ENCODE measurements at regions not wholly inside any gene's neighbourhood (a gene's known extent, or its start where the extent isn't known, plus 50 kb on each side); places are given as distances from the start of the nearest gene placed in this dataset.

DNA sequence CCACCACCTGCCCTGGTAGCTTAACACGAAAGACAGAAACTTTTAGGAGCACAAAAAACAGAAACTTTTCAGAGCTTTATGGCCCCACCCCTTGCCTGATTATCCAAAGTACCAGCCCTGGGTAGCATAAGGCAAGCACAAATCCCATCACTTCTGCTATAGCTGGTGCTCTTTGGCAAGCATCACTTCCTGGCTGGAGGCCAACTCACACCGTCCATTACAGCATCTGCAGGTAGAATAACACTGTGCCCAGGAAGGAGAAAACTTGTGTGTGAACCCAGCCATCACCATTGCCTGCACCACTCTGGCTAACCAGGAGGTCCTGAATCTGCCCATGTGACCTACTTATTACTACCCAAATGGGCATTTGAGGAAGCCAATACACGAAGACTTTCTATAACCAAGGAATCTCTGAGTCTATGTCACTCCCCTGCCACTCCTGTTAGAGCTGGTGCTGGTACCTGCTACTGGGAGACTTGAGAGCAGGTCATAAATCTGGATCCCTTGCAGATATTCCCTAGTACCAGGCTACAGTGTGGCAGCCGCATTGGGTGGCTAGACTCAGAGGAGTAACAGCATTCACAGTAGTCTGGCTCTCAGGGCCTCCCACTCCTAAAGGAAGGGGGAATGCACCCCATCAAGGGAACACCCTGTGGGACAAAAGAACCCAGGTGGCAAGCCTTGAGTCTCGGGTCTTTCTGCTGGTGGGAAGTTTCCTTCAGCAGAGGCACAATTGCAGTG is 73.3 kb upstream of the AKAP13 start:
- no peak for DNase-seq (ENCODE audit: low spot score)
- in situ Hi-C loops (cut with MboI; ENCODE audit: low sequenced_read_pairs, unreplicated experiment), result loop anchor here (25.0 kb wide), 2 partner anchors 180 to 405 kb away; no protein-coding TSS in a partner anchor
- TF ChIP-seq, protein P1, sequence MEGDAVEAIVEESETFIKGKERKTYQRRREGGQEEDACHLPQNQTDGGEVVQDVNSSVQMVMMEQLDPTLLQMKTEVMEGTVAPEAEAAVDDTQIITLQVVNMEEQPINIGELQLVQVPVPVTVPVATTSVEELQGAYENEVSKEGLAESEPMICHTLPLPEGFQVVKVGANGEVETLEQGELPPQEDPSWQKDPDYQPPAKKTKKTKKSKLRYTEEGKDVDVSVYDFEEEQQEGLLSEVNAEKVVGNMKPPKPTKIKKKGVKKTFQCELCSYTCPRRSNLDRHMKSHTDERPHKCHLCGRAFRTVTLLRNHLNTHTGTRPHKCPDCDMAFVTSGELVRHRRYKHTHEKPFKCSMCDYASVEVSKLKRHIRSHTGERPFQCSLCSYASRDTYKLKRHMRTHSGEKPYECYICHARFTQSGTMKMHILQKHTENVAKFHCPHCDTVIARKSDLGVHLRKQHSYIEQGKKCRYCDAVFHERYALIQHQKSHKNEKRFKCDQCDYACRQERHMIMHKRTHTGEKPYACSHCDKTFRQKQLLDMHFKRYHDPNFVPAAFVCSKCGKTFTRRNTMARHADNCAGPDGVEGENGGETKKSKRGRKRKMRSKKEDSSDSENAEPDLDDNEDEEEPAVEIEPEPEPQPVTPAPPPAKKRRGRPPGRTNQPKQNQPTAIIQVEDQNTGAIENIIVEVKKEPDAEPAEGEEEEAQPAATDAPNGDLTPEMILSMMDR (IDR thresholded peaks at IDR 0.05; ENCODE audit: borderline replicate concordance, control extremely low read depth, extremely low read depth, insufficient read depth, missing control alignments), result no peak

GRCh38 chr15:85307687-85308045 is 72.7 kb upstream of the AKAP13 start:
- TF ChIP-seq, protein P1 (IDR thresholded peaks at IDR 0.05; ENCODE audit: borderline replicate concordance, control extremely low read depth, extremely low read depth, insufficient read depth, missing control alignments), result no peak
- in situ Hi-C loops (cut with MboI; ENCODE audit: low sequenced_read_pairs, unreplicated experiment), result loop anchor here (25.0 kb wide), 2 partner anchors 180 to 405 kb away; no protein-coding TSS in a partner anchor
- DNase-seq (ENCODE audit: low spot score), result no peak

DNA sequence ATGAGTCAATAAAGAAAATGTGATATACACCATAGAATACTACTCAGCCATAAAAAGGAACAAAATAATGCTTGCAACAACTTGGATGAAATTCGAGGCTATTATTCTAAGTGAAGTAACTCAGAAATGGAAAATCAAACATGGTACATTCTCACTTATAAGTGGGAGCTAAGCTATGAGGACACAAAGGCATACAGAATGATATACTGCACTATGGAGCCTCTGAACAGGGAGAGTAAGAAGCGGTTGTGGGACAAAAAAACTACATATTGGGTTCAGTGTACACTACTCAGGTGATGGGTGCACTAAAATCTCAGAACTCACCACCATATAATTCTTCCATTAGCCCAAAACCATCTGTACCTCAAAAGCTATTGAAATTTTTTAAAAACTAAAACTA is 68.8 kb upstream of the AKAP13 start:
- in situ Hi-C loops (cut with MboI; ENCODE audit: low sequenced_read_pairs, unreplicated experiment), result loop anchor here (25.0 kb wide), 2 partner anchors 176 to 401 kb away; no protein-coding TSS in a partner anchor
- no peak for DNase-seq (ENCODE audit: low spot score)
- TF ChIP-seq, protein P1 (IDR thresholded peaks at IDR 0.05; ENCODE audit: borderline replicate concordance, control extremely low read depth, extremely low read depth, insufficient read depth, missing control alignments), result no peak

- TF ChIP-seq, protein P1 (IDR thresholded peaks at IDR 0.05; ENCODE audit: borderline replicate concordance, control extremely low read depth, extremely low read depth, insufficient read depth, missing control alignments), result no peak
- in situ Hi-C loops (cut with MboI; ENCODE audit: low sequenced_read_pairs, unreplicated experiment), result loop anchor here (25.0 kb wide), 2 partner anchors 175 to 400 kb away; no protein-coding TSS in a partner anchor
- peak; percentile 70 for DNase-seq (ENCODE audit: low spot score)
These were observed 67.9 kb upstream of the AKAP13 start for GRCh38 chr15:85312486-85312885.

- TF ChIP-seq, protein P1 (IDR thresholded peaks at IDR 0.05; ENCODE audit: borderline replicate concordance, control extremely low read depth, extremely low read depth, insufficient read depth, missing control alignments), result no peak
- in situ Hi-C loops (cut with MboI; ENCODE audit: low sequenced_read_pairs, unreplicated experiment), result loop anchor here (25.0 kb wide), 2 partner anchors 174 to 399 kb away; no protein-coding TSS in a partner anchor
These were observed 67.5 kb upstream of the AKAP13 start for GRCh38 chr15:85312929-85313331.

GRCh38 chr15:85313339-85313738 is 67.1 kb upstream of the AKAP13 start:
- DNase-seq (ENCODE audit: low spot score), result no peak
- in situ Hi-C loops (cut with MboI; ENCODE audit: low sequenced_read_pairs, unreplicated experiment), result loop anchor here (25.0 kb wide), 2 partner anchors 174 to 399 kb away; no protein-coding TSS in a partner anchor
- TF ChIP-seq, protein P1 (IDR thresholded peaks at IDR 0.05; ENCODE audit: borderline replicate concordance, control extremely low read depth, extremely low read depth, insufficient read depth, missing control alignments), result no peak

More at GRCh38 chr15:85312929-85313331, 67.5 kb upstream of the AKAP13 start:
- no peak for DNase-seq (ENCODE audit: low spot score)

Measured in GM13976 (cell line).